Neural progenitor cell (in vitro differentiated cells): ENCODE measurements at regions not wholly inside any gene's neighbourhood (a gene's known extent, or its start where the extent isn't known, plus 50 kb on each side); places are given as distances from the start of the nearest gene placed in this dataset.

Experiments used
- DNase-seq: peaks from one replicate; pipeline ENCODE4 v3.0.0-alpha.2; 2016; ENCODE audit warnings: low spot score
- H2AFZ ChIP-seq: fragments of 200-600 bp; sonication (generic); replicated peaks from 2 replicates; pipeline ENCODE4 v1.6.1; 2016; ENCODE audit warnings: antibody characterized with exemption
- H3F3A ChIP-seq: fragments of 200-600 bp; sonication (generic); 2 replicates; pipeline ENCODE4 v1.6.1; 2016; ENCODE audit warnings: antibody characterized with exemption, low read depth
- H3K27ac ChIP-seq: fragments of 200-600 bp; sonication (generic); 2 replicates; pipeline ENCODE4 v1.5.1; 2016; ENCODE audit warnings: mild to moderate bottlenecking
- H3K27me3 ChIP-seq: fragments of 200-600 bp; sonication (generic); 2 replicates; pipeline ENCODE4 v1.6.1; 2016; ENCODE audit warnings: mild to moderate bottlenecking, moderate library complexity
- H3K36me3 ChIP-seq: fragments of 200-600 bp; sonication (generic); 2 replicates; pipeline ENCODE4 v1.5.1; 2016
- H3K4me1 ChIP-seq: fragments of 200-600 bp; sonication (generic); 2 replicates; pipeline ENCODE4 v1.6.1; 2016; ENCODE audit warnings: mixed run types
- H3K4me2 ChIP-seq: fragments of 200-600 bp; sonication (generic); 2 replicates; pipeline ENCODE4 v1.6.1; 2016
- H3K4me3 ChIP-seq: fragments of 200-600 bp; sonication (generic); 2 replicates; pipeline ENCODE4 v1.5.1; 2016
- H3K79me2 ChIP-seq: fragments of 200-600 bp; sonication (generic); 2 replicates; pipeline ENCODE4 v1.6.1; 2016; ENCODE audit warnings: low read depth
- H3K9ac ChIP-seq: fragments of 200-600 bp; sonication (generic); 2 replicates; pipeline ENCODE4 v1.6.1; 2016
- H3K9me3 ChIP-seq: fragments of 200-600 bp; sonication (generic); 2 replicates; pipeline ENCODE4 v1.5.1; 2016; ENCODE audit warnings: low read depth
- H4K20me1 ChIP-seq: fragments of 200-600 bp; sonication (generic); 2 replicates; pipeline ENCODE4 v1.6.1; 2016; ENCODE audit warnings: low read depth
- H3K27ac Mint-ChIP-seq: 3 replicates; pipeline ENCODE4 v1.8.0; 2021; ENCODE audit warnings: mixed read lengths
- H3K27me3 Mint-ChIP-seq: 2 replicates; pipeline ENCODE4 v1.8.0; 2022; ENCODE audit warnings: low read depth, mild to moderate bottlenecking, inconsistent platforms, moderate library complexity, mixed read lengths; ENCODE audit not compliant: insufficient read depth
- H3K36me3 Mint-ChIP-seq: 3 replicates; pipeline ENCODE4 v1.8.0; 2021; ENCODE audit warnings: mixed read lengths
- H3K4me1 Mint-ChIP-seq: 3 replicates; pipeline ENCODE4 v1.8.0; 2021; ENCODE audit warnings: mixed read lengths
- H3K4me3 Mint-ChIP-seq: 3 replicates; pipeline ENCODE4 v1.8.0; 2021; ENCODE audit warnings: mild to moderate bottlenecking, moderate library complexity, mixed read lengths
- H3K9me3 Mint-ChIP-seq: 3 replicates; pipeline ENCODE4 v1.8.0; 2020; ENCODE audit warnings: mixed read lengths
- EZH2 ChIP-seq: fragments of 200-600 bp; sonication (generic); IDR thresholded peaks from 2 replicates; pipeline ENCODE4 v1.6.1; 2017; ENCODE audit warnings: antibody characterized with exemption, mild to moderate bottlenecking, moderate library complexity
- EZH2phosphoT487 ChIP-seq: fragments of 200-600 bp; sonication (generic); IDR thresholded peaks from 2 replicates; pipeline ENCODE4 v1.6.1; 2017; ENCODE audit warnings: antibody characterized with exemption
- TF ChIP-seq, protein P1 (sequence below): fragments of 200-600 bp; sonication (generic); IDR thresholded peaks from 2 replicates; pipeline ENCODE4 v1.5.1; 2017; ENCODE audit warnings: antibody characterized with exemption, mild to moderate bottlenecking

DNA sequence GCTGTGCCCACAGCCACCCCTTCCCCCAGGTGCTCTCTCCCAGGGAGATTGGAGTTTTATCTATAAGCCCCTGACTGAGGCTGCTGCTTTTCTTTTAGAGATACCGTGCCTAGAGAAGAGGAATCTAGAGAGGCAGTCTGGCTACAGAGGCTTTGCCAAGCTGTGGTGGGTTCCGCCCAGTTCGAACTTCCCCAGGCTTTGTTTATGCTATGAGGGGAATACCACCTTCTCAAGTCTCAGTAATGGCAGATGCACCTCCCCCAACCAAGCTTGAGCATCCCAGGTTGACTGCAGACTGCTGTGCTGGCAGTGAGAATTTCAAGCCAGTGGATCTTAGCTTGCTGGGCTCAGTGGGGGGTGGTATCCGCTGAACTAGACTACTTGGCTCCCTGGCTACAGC lies 157.4 kb downstream of the CAAP1 start:
- H3K4me1 Mint-ChIP-seq = no peaks in the 10 kb centered on the region
- Histone ChIP-seq H3F3A (no peaks in the 10 kb centered on the region), H3K36me3 (no peaks in the 10 kb centered on the region), H3K4me1 (no peaks in the 10 kb centered on the region), H3K9me3 (peaks cover 13% of the 10 kb centered on the region), H3K27ac (no peak overlapping the region), H4K20me1 (no peaks in the 10 kb centered on the region), H3K4me2 (no peak overlapping the region), H3K4me3 (no peak overlapping the region), H3K27me3 (no peaks in the 10 kb centered on the region), H3K9ac (no peak overlapping the region), H2AFZ (no peak overlapping the region), H3K79me2 (no peaks in the 10 kb centered on the region)
- no peak for TF ChIP-seq EZH2
- H3K4me3 Mint-ChIP-seq = no peak overlapping the region
- H3K27ac Mint-ChIP-seq = no peak overlapping the region
- peaks cover 2% of the 10 kb centered on the region for H3K36me3 Mint-ChIP-seq
- peaks cover 2% of the 10 kb centered on the region for H3K27me3 Mint-ChIP-seq
- no peak for DNase-seq
- peaks cover 50% of the 10 kb centered on the region for H3K9me3 Mint-ChIP-seq

DNA sequence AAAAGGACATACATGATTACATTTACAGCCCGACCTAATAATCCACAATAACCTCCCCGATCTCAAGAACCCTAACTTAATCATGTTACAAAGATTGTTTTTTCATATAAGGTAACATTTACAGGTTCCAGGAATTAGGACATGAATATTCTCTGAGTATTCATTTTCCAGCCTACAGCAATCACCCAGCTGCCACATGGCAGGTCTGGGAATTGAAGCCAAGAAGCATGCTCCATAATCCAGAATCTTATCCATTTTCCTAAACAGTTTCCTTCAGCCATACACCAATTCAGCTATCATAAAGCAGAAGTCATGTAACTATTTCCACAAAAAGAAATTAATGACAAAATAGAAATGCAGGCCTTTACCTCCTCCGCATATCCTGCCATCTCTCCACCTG lies 163.4 kb downstream of the CAAP1 start:
- H3K4me3 ChIP-seq = no peak overlapping the region
- Mint-ChIP-seq H3K4me1 (no peaks in the 10 kb centered on the region), H3K4me3 (no peak overlapping the region), H3K36me3 (no peaks in the 10 kb centered on the region), H3K27ac (no peak overlapping the region), H3K9me3 (peaks cover 22% of the 10 kb centered on the region), H3K27me3 (peaks cover 2% of the 10 kb centered on the region)
- no peaks in the 10 kb centered on the region for H4K20me1 ChIP-seq
- no peak overlapping the region for H3K4me2 ChIP-seq
- no peak for DNase-seq
- H3K9me3 ChIP-seq = no peaks in the 10 kb centered on the region
- TF ChIP-seq EZH2phosphoT487 (no peak), EZH2 (no peak)
- TF ChIP-seq, protein P1, sequence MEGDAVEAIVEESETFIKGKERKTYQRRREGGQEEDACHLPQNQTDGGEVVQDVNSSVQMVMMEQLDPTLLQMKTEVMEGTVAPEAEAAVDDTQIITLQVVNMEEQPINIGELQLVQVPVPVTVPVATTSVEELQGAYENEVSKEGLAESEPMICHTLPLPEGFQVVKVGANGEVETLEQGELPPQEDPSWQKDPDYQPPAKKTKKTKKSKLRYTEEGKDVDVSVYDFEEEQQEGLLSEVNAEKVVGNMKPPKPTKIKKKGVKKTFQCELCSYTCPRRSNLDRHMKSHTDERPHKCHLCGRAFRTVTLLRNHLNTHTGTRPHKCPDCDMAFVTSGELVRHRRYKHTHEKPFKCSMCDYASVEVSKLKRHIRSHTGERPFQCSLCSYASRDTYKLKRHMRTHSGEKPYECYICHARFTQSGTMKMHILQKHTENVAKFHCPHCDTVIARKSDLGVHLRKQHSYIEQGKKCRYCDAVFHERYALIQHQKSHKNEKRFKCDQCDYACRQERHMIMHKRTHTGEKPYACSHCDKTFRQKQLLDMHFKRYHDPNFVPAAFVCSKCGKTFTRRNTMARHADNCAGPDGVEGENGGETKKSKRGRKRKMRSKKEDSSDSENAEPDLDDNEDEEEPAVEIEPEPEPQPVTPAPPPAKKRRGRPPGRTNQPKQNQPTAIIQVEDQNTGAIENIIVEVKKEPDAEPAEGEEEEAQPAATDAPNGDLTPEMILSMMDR = no peak
- H3K27me3 ChIP-seq = no peaks in the 10 kb centered on the region
- H2AFZ ChIP-seq = no peak overlapping the region
- no peaks in the 10 kb centered on the region for H3K36me3 ChIP-seq
- H3K27ac ChIP-seq = no peak overlapping the region
- no peak overlapping the region for H3K9ac ChIP-seq
- H3K79me2 ChIP-seq = no peaks in the 10 kb centered on the region
- H3K4me1 ChIP-seq = no peaks in the 10 kb centered on the region
- no peaks in the 10 kb centered on the region for H3F3A ChIP-seq

DNA sequence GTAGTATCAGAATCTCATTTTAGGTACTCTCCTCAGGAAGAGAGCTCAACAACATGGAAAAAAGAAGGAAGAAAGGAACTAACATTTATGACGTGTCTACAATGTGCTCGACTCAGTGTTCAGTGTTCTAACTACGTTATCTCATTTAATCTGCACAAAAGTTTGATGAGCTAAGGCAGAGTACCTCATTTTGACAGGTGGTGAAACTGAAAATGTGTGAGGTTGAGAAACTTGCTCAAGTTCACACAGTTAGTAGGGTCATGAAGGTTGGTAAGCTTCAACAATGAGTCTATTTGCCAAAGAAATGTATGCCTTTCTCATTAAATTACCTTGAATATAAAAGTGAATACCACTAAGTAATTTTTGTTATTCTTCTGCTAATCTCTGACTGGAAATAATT lies 165.1 kb downstream of the CAAP1 start:
- H3K4me3 Mint-ChIP-seq = no peak overlapping the region
- H3K27me3 Mint-ChIP-seq = no peaks in the 10 kb centered on the region
- no peak overlapping the region for H3K27ac Mint-ChIP-seq
- no peak overlapping the region for H3K9ac ChIP-seq
- no peak overlapping the region for H3K27ac ChIP-seq
- no peaks in the 10 kb centered on the region for H3K36me3 ChIP-seq
- no peaks in the 10 kb centered on the region for H4K20me1 ChIP-seq
- no peaks in the 10 kb centered on the region for H3F3A ChIP-seq
- H3K9me3 ChIP-seq = no peaks in the 10 kb centered on the region
- H3K9me3 Mint-ChIP-seq = peaks cover 17% of the 10 kb centered on the region
- no peaks in the 10 kb centered on the region for H3K79me2 ChIP-seq
- H3K36me3 Mint-ChIP-seq = no peaks in the 10 kb centered on the region
- H3K27me3 ChIP-seq = no peaks in the 10 kb centered on the region
- H3K4me2 ChIP-seq = no peak overlapping the region
- TF ChIP-seq EZH2phosphoT487 (no peak), EZH2 (no peak)
- TF ChIP-seq, protein P1 = no peak
- DNase-seq = no peak
- no peaks in the 10 kb centered on the region for H3K4me1 Mint-ChIP-seq
- no peak overlapping the region for H3K4me3 ChIP-seq
- peaks cover 10% of the 10 kb centered on the region for H3K4me1 ChIP-seq
- no peak overlapping the region for H2AFZ ChIP-seq

DNA sequence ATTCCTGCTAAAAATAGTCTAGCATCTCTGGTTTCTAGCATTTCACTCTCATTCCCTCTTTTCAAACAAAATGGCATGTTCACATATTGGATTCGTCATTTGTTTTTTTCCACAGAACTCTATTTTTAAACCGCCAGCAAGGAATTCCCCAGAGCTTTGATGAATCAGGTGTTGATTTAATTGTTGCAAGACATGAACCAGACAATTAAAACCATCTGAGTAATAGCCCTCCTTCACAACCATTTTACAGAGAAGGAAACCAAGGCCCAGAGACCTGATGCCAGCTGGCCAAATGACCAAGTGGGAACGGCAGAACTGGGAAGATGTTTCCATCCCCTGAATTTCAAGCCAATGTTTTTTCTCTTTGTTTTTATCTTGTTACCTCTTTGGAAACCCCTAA lies 167.0 kb downstream of the CAAP1 start:
- H3K9ac ChIP-seq = no peak overlapping the region
- H3K4me3 Mint-ChIP-seq = no peak overlapping the region
- H3F3A ChIP-seq = no peaks in the 10 kb centered on the region
- no peaks in the 10 kb centered on the region for H4K20me1 ChIP-seq
- no peak overlapping the region for H3K4me3 ChIP-seq
- H3K27ac ChIP-seq = no peak overlapping the region
- H3K79me2 ChIP-seq = no peaks in the 10 kb centered on the region
- no peaks in the 10 kb centered on the region for H3K36me3 Mint-ChIP-seq
- no peak for DNase-seq
- peaks cover 12% of the 10 kb centered on the region for H3K4me1 Mint-ChIP-seq
- H3K9me3 Mint-ChIP-seq = peaks cover 1% of the 10 kb centered on the region
- no peak overlapping the region for H2AFZ ChIP-seq
- H3K4me2 ChIP-seq = no peak overlapping the region
- H3K9me3 ChIP-seq = no peaks in the 10 kb centered on the region
- H3K27me3 ChIP-seq = no peaks in the 10 kb centered on the region
- H3K36me3 ChIP-seq = no peaks in the 10 kb centered on the region
- no peak for TF ChIP-seq EZH2phosphoT487
- TF ChIP-seq, protein P1 = no peak
- TF ChIP-seq EZH2 = no peak
- no peak overlapping the region for H3K27ac Mint-ChIP-seq
- H3K27me3 Mint-ChIP-seq = no peaks in the 10 kb centered on the region
- H3K4me1 ChIP-seq = peaks cover 16% of the 10 kb centered on the region
